Chondrocyte (in vitro differentiated cells): ENCODE measurements at regions not wholly inside any gene's neighbourhood (a gene's known extent, or its start where the extent isn't known, plus 50 kb on each side); places are given as distances from the start of the nearest gene placed in this dataset.

Experiments used
- DNase-seq: peaks from one replicate; pipeline ENCODE4 v3.0.0; 2021; ENCODE audit warnings: mixed read lengths, low spot score
- H3K27ac Mint-ChIP-seq: one replicate; pipeline ENCODE4 v1.8.0; 2021; ENCODE audit warnings: mild to moderate bottlenecking, moderate library complexity, mixed read lengths; ENCODE audit not compliant: unreplicated experiment
- H3K27me3 Mint-ChIP-seq: 2 replicates; pipeline ENCODE4 v1.8.0; 2021; ENCODE audit warnings: low read depth, mixed read lengths
- H3K36me3 Mint-ChIP-seq: 2 replicates; pipeline ENCODE4 v1.8.0; 2021; ENCODE audit warnings: low read depth, mixed read lengths
- H3K4me1 Mint-ChIP-seq: 2 replicates; pipeline ENCODE4 v1.8.0; 2021; ENCODE audit warnings: low read depth, mild to moderate bottlenecking, mixed read lengths
- H3K4me3 Mint-ChIP-seq: one replicate; pipeline ENCODE4 v1.8.0; 2021; ENCODE audit warnings: mild to moderate bottlenecking, moderate library complexity, mixed read lengths; ENCODE audit not compliant: unreplicated experiment
- H3K9me3 Mint-ChIP-seq: 2 replicates; pipeline ENCODE4 v1.8.0; 2021; ENCODE audit warnings: low read depth, mixed read lengths
- CTCF ChIP-seq: fragments of 200-600 bp; sonication (generic); IDR thresholded peaks from 2 replicates; pipeline ENCODE4 v1.5.0; 2021; ENCODE audit warnings: antibody characterized with exemption, mild to moderate bottlenecking, moderate library complexity

GRCh38 chr12:115216301-115216700 lies 532.3 kb upstream of the TBX3 start:
- Mint-ChIP-seq H3K27ac (no peak overlapping the region), H3K4me1 (peaks cover 14% of the 10 kb centered on the region), H3K36me3 (peaks cover 2% of the 10 kb centered on the region), H3K4me3 (no peak overlapping the region), H3K27me3 (peaks cover 2% of the 10 kb centered on the region), H3K9me3 (peaks cover 4% of the 10 kb centered on the region)
- TF ChIP-seq CTCF: no peak
- DNase-seq: no peak

- no peak for TF ChIP-seq CTCF
- peaks cover 4% of the 10 kb centered on the region for H3K27me3 Mint-ChIP-seq
Measured at GRCh38 chr12:115215544-115215943, 531.6 kb upstream of the TBX3 start.

GRCh38 chr12:115213538-115214016 lies 529.6 kb upstream of the TBX3 start:
- Mint-ChIP-seq H3K27me3 (peaks cover 7% of the 10 kb centered on the region), H3K4me1 (peaks cover 14% of the 10 kb centered on the region), H3K9me3 (peaks cover 4% of the 10 kb centered on the region), H3K27ac (peak overlapping the region; percentile 58), H3K4me3 (no peak overlapping the region), H3K36me3 (peaks cover 2% of the 10 kb centered on the region)
- DNase-seq: no peak
- TF ChIP-seq CTCF: no peak

More at GRCh38 chr12:115215544-115215943, 531.6 kb upstream of the TBX3 start:
- Mint-ChIP-seq H3K36me3 (peaks cover 2% of the 10 kb centered on the region), H3K9me3 (peaks cover 4% of the 10 kb centered on the region), H3K4me1 (peaks cover 14% of the 10 kb centered on the region), H3K4me3 (no peak overlapping the region), H3K27ac (no peak overlapping the region)
- DNase-seq: no peak

- DNase-seq: no peak
- peaks cover 14% of the 10 kb centered on the region for H3K4me1 Mint-ChIP-seq
- no peak for TF ChIP-seq CTCF
- H3K9me3 Mint-ChIP-seq: peaks cover 4% of the 10 kb centered on the region
- H3K27ac Mint-ChIP-seq: peak overlapping the region; percentile 58
- H3K27me3 Mint-ChIP-seq: peaks cover 7% of the 10 kb centered on the region
- no peak overlapping the region for H3K4me3 Mint-ChIP-seq
- H3K36me3 Mint-ChIP-seq: peaks cover 2% of the 10 kb centered on the region
Measured at GRCh38 chr12:115213118-115213517, 529.1 kb upstream of the TBX3 start.

GRCh38 chr12:115212356-115212755 lies 528.4 kb upstream of the TBX3 start:
- Mint-ChIP-seq H3K4me1 (peaks cover 14% of the 10 kb centered on the region), H3K27ac (no peak overlapping the region), H3K27me3 (peaks cover 7% of the 10 kb centered on the region), H3K4me3 (no peak overlapping the region), H3K9me3 (peaks cover 4% of the 10 kb centered on the region), H3K36me3 (peaks cover 2% of the 10 kb centered on the region)
- TF ChIP-seq CTCF: no peak
- DNase-seq: no peak
